GM23338 (cell line): ENCODE measurements at regions not wholly inside any gene's neighbourhood (a gene's known extent, or its start where the extent isn't known, plus 50 kb on each side); places are given as distances from the start of the nearest gene placed in this dataset.

Experiments
- CREB1 ChIP-seq: fragments of 250-450 bp; sonication (Bioruptor Pico); IDR thresholded peaks from 2 replicates; pipeline ENCODE4 v1.5.0; 2020; ENCODE audit warnings: low read depth, mild to moderate bottlenecking, moderate library complexity
- CTCF ChIP-seq, 2 experiments: fragments of 200-600 bp in 1 of 2; sonication (generic) in 1 of 2; conservative IDR thresholded peaks; 2 replicates each; pipeline versions ENCODE4 v1.5.1 to v1.6.1; 2016 to 2017; ENCODE audit warnings: antibody characterized with exemption in 2 of 2, low read depth in 2 of 2, mild to moderate bottlenecking in 2 of 2, moderate library complexity in 1 of 2
- EZH2 ChIP-seq: fragments of 200-600 bp; sonication (generic); IDR thresholded peaks from one replicate; pipeline ENCODE4 v1.8.0; 2017; ENCODE audit warnings: antibody characterized with exemption, mild to moderate bottlenecking, low read depth; ENCODE audit not compliant: unreplicated experiment
- EZH2phosphoT487 ChIP-seq: fragments of 200-600 bp; sonication (generic); IDR thresholded peaks from one replicate; pipeline ENCODE4 v1.8.1; 2018; ENCODE audit warnings: antibody characterized with exemption; ENCODE audit not compliant: unreplicated experiment
- POLR2AphosphoS5 ChIP-seq: IDR thresholded peaks from 2 replicates; pipeline ENCODE4 v1.6.1; 2016; ENCODE audit warnings: antibody characterized with exemption, low read depth

- TF ChIP-seq CTCF (conservative IDR thresholded peaks at IDR 0.05; ENCODE audit: low read depth in 2 of 2) (no peak), CREB1 (no peak), EZH2 (no peak), EZH2phosphoT487 (no peak), POLR2AphosphoS5 (no peak)
Measured at GRCh38 chr11:69907611-69908010, 88.4 kb upstream of the FGF3 start.
